H7 (cell line): ENCODE measurements at regions not wholly inside any gene's neighbourhood (a gene's known extent, or its start where the extent isn't known, plus 50 kb on each side); places are given as distances from the start of the nearest gene placed in this dataset.

Source experiments
- DNase-seq: peaks from one replicate; pipeline ENCODE4 v3.0.0; 2012
- H3K27me3 ChIP-seq: 2 replicates; pipeline ENCODE4 v1.6.0; 2011; ENCODE audit warnings: mild to moderate bottlenecking, low read length; ENCODE audit not compliant: control insufficient read depth, insufficient read depth
- H3K36me3 ChIP-seq: replicated peaks from 2 replicates; pipeline ENCODE4 v1.5.1; 2011; ENCODE audit warnings: low read length; ENCODE audit not compliant: control insufficient read depth, insufficient read depth
- H3K4me3 ChIP-seq: 2 replicates; pipeline ENCODE4 v1.5.1; 2011; ENCODE audit warnings: low read depth, mild to moderate bottlenecking, control low read depth, low read length, moderate library complexity; ENCODE audit not compliant: insufficient read depth

GRCh38 chr3:18807593-18807992, 340.7 kb upstream of the KCNH8 start:
- Histone ChIP-seq H3K27me3 (no peaks in the 10 kb centered on the region), H3K4me3 (no peak overlapping the region), H3K36me3 (no peaks in the 10 kb centered on the region)
- DNase-seq = no peak

GRCh38 chr3:18806633-18807032, 341.7 kb upstream of the KCNH8 start:
- no peaks in the 10 kb centered on the region for H3K27me3 ChIP-seq
- H3K36me3 ChIP-seq = no peaks in the 10 kb centered on the region
- no peak for DNase-seq
- H3K4me3 ChIP-seq = no peak overlapping the region

GRCh38 chr3:18797378-18797777, 350.9 kb upstream of the KCNH8 start:
- H3K27me3 ChIP-seq = no peaks in the 10 kb centered on the region
- no peak overlapping the region for H3K4me3 ChIP-seq
- H3K36me3 ChIP-seq = no peaks in the 10 kb centered on the region
- no peak for DNase-seq

- no peak for DNase-seq
- Histone ChIP-seq H3K27me3 (no peaks in the 10 kb centered on the region), H3K36me3 (no peaks in the 10 kb centered on the region), H3K4me3 (no peak overlapping the region)
Observed at GRCh38 chr3:18795078-18795477, 353.2 kb upstream of the KCNH8 start.

- Histone ChIP-seq H3K4me3 (no peak overlapping the region), H3K36me3 (no peaks in the 10 kb centered on the region), H3K27me3 (no peaks in the 10 kb centered on the region)
- DNase-seq = no peak
Observed at GRCh38 chr3:18791752-18792151, 356.6 kb upstream of the KCNH8 start.

GRCh38 chr3:18791182-18791581, 357.1 kb upstream of the KCNH8 start:
- H3K27me3 ChIP-seq = no peaks in the 10 kb centered on the region
- no peak for DNase-seq
- H3K4me3 ChIP-seq = no peak overlapping the region
- H3K36me3 ChIP-seq = no peaks in the 10 kb centered on the region

- no peak for DNase-seq
- Histone ChIP-seq H3K27me3 (no peaks in the 10 kb centered on the region), H3K36me3 (no peaks in the 10 kb centered on the region), H3K4me3 (no peak overlapping the region)
Observed at GRCh38 chr3:18790384-18790783, 357.9 kb upstream of the KCNH8 start.

GRCh38 chr3:18789734-18790133, 358.6 kb upstream of the KCNH8 start:
- no peak overlapping the region for H3K4me3 ChIP-seq
- DNase-seq = no peak
- H3K27me3 ChIP-seq = no peaks in the 10 kb centered on the region
- H3K36me3 ChIP-seq = no peaks in the 10 kb centered on the region

- Histone ChIP-seq H3K4me3 (no peak overlapping the region), H3K36me3 (no peaks in the 10 kb centered on the region), H3K27me3 (no peaks in the 10 kb centered on the region)
- no peak for DNase-seq
Observed at GRCh38 chr3:18787441-18787840, 360.9 kb upstream of the KCNH8 start.

GRCh38 chr3:18786650-18787323, 361.5 kb upstream of the KCNH8 start:
- H3K4me3 ChIP-seq = no peak overlapping the region
- no peaks in the 10 kb centered on the region for H3K27me3 ChIP-seq
- no peak for DNase-seq
- H3K36me3 ChIP-seq = no peaks in the 10 kb centered on the region

- DNase-seq = no peak
- Histone ChIP-seq H3K4me3 (no peak overlapping the region), H3K27me3 (no peaks in the 10 kb centered on the region), H3K36me3 (no peaks in the 10 kb centered on the region)
Observed at GRCh38 chr3:18782191-18782590, 357.1 kb upstream of the SATB1 start.

- no peaks in the 10 kb centered on the region for H3K36me3 ChIP-seq
- no peaks in the 10 kb centered on the region for H3K27me3 ChIP-seq
- DNase-seq = no peak
- H3K4me3 ChIP-seq = no peak overlapping the region
Observed at GRCh38 chr3:18780959-18781358, 355.8 kb upstream of the SATB1 start.

- DNase-seq = no peak
- Histone ChIP-seq H3K36me3 (no peaks in the 10 kb centered on the region), H3K4me3 (no peak overlapping the region), H3K27me3 (no peaks in the 10 kb centered on the region)
Observed at GRCh38 chr3:18779704-18780103, 354.6 kb upstream of the SATB1 start.

GRCh38 chr3:18778598-18778997, 353.5 kb upstream of the SATB1 start:
- Histone ChIP-seq H3K27me3 (no peaks in the 10 kb centered on the region), H3K36me3 (no peaks in the 10 kb centered on the region), H3K4me3 (no peak overlapping the region)
- DNase-seq = no peak

- Histone ChIP-seq H3K27me3 (no peaks in the 10 kb centered on the region), H3K36me3 (no peaks in the 10 kb centered on the region), H3K4me3 (no peak overlapping the region)
- no peak for DNase-seq
Observed at GRCh38 chr3:18778094-18778493, 353.0 kb upstream of the SATB1 start.

GRCh38 chr3:18775501-18775900, 350.4 kb upstream of the SATB1 start:
- Histone ChIP-seq H3K4me3 (no peak overlapping the region), H3K27me3 (no peaks in the 10 kb centered on the region), H3K36me3 (no peaks in the 10 kb centered on the region)
- no peak for DNase-seq
